Epithelial cell of prostate (primary cell): ENCODE measurements at regions not wholly inside any gene's neighbourhood (a gene's known extent, or its start where the extent isn't known, plus 50 kb on each side); places are given as distances from the start of the nearest gene placed in this dataset.
"Not testable (repeated sequence)": the region's sequence is repeated elsewhere in the genome, so short reads cannot be mapped to it uniquely, and the experiment has no call there.

ENCODE experiments used
- DNase-seq: peaks from one replicate; pipeline ENCODE4 v3.0.0-alpha.2; 2011; ENCODE audit warnings: low read depth, low spot score
- H3K27ac ChIP-seq: fragments of 450-650 bp; 2 replicates; pipeline ENCODE4 v1.5.1; 2017; ENCODE audit warnings: mild to moderate bottlenecking

DNA sequence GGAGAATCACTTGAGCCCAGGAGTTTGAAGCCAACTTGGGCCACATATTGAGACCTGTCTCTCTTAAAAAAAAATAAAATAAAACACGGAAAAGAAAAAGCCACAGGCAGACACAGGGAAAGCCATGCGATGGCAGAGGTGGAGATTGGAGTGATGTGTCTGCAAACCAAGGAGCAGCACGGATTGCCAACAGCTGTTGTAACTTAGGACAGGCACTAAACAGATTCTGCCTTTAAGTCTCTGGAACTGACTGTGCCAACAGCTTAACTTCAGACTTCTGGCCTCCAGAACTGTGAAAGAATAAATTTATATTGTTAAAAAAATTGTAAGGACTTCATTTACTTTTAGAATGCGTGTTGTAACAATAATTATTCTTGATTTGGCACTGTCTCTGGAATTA is 318.5 kb upstream of the CHD1 start:
- DNase-seq = no peak
- no peak overlapping the region for H3K27ac ChIP-seq

DNA sequence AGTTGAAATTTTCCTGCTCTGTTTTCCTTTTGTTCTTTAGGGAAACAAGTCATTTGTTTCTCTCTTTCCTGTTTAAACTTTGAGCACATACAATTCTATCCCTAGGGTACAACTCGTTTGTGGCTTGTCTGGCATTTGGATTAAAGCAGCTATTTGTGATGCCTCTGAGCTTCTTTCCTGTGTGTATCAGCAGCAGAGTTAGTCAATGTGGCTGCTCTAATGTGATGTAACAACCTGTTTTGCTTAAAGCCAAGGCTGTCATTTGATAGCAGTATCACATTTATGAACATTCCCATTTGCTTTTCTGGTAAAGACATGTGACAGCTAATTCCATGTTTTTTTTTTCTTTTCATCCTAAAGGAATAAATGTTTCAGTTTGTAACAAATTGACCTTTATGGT is 314.3 kb upstream of the CHD1 start:
- no peak overlapping the region for H3K27ac ChIP-seq
- DNase-seq = no peak

- DNase-seq = no peak
- H3K27ac ChIP-seq = no peak overlapping the region
These were observed 311.1 kb upstream of the CHD1 start for GRCh38 chr5:99239826-99240360.

DNA sequence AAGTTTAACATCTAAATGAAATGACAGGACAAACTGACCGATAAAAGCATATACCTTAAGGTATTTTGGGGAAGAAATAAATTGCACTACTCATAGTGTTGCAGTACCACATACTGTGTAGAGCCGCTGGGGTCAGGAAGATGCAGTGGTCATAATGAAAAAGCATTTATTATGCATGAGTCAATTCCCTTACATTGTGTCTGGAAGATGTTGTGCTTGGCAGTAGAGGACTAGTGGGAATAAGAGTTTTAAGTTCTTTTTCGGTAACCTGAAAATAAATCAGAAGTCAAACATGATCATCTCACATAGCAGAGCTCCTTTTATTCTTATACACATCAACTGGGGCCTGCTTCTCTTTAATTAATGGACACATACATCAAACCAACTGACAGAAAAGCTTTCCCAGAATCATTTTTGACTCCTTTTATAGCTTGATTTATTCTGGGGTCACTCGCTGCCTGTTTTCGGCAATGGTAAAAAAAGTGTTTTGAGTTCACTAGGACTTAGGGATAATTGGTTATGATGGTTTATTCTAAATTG is 262.5 kb upstream of the CHD1 start:
- no peak overlapping the region for H3K27ac ChIP-seq
- DNase-seq = no peak

GRCh38 chr5:99187611-99188010 is 258.8 kb upstream of the CHD1 start:
- no peak overlapping the region for H3K27ac ChIP-seq
- DNase-seq = no peak

- DNase-seq = no peak
These were observed 250.4 kb upstream of the CHD1 start for GRCh38 chr5:99179206-99179605.

DNA sequence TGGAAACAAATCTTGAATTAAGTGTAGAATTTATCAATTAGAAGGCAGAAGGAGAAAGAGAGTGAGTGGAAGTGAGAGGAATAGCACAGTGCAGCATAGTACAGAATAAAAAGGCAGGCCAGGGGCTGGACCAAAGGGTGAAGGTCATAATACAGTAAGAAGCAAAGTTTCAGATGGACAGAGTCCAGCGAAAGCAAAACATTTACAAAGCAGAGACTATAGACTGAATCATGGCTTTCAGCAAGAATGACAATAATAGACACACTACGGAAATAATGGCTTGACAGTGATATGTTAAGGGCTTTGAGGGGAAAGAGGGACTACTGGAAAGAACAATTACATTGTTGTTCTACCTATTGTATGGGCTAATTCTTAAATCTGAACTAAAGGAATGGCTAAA is 249.0 kb upstream of the CHD1 start:
- no peak overlapping the region for H3K27ac ChIP-seq
- DNase-seq = no peak

More at GRCh38 chr5:99179206-99179605, 250.4 kb upstream of the CHD1 start:
- H3K27ac ChIP-seq = no peak overlapping the region

DNA sequence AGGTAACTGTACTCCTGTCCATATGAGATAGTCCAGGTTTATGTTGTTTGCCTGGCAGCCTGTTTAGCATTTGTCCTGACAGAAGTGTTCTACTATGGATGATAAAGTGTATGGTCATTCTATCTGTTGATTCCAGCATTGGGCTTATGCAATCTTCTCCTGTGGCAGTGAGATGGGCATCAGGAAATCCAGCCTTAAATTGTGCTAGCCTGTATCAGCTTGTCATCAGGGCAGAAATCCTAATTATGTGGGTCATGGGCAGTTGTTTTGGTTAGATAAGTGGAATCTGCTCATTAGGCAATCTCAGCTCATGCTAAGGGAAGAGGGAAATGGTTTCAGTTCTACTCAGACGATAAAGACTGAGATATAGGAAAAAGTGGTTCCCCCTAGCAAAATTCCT is 247.4 kb upstream of the CHD1 start:
- no peak overlapping the region for H3K27ac ChIP-seq
- DNase-seq = no peak

DNA sequence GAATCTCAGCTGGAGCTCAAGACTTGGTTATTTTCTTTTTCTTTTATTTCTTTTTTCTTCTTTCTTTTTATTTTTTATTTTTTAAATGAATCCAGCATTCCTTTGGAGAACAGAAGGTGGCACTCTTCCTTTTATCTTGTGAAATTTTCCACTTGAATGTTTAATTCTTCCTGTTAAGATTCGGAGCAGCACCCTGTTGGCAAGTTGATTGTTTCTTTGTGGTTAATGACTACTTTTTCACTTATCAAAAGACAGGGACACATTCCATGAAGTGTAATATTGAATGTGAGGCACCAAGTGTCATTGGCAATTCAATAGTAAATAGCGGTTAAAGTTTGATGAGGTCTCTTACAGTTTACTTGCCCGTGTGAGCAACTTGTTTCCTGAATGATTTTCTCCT is 240.5 kb upstream of the CHD1 start:
- no peak overlapping the region for H3K27ac ChIP-seq
- no peak for DNase-seq

DNA sequence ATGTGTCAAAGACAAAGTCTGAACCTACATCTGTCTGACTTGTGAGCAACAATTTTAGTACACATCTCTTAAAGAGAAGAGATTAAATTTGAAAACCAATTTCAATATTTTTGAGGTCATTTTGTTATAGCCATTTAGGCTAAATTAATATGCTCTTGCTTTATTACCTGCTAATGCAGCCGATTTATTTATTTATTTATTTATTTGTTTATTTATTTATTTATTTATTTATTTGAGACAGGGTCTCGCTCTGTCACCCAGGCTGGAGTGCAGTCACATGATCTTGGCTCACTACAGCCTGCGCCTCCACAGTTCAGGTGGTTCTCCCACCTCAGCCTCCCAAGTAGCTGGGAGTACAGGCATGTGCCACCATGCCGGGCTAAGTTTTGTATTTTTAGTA is 232.7 kb upstream of the CHD1 start:
- H3K27ac ChIP-seq, DNase-seq: not testable (repeated sequence)

DNA sequence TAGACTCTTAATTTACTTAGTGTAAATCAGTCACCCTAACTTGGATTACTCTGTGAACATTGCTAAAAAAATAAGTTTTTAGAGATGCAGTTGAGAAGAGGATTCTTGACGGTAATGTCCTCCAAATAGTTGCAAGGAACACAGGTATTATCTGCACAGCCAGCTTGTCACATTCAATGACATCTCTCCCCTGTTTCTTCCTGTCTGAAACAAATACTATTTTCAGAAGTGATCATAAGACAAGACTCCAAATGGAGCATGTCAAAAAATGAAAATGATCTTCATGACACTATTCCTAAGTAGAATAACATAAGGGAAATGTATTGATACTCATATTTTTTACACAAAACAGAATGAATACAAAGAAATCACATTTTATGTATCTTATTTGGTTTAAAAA is 227.9 kb upstream of the CHD1 start:
- DNase-seq = no peak
- no peak overlapping the region for H3K27ac ChIP-seq

GRCh38 chr5:99143283-99143795 is 214.5 kb upstream of the CHD1 start:
- DNase-seq, H3K27ac ChIP-seq: not testable (repeated sequence)

DNA sequence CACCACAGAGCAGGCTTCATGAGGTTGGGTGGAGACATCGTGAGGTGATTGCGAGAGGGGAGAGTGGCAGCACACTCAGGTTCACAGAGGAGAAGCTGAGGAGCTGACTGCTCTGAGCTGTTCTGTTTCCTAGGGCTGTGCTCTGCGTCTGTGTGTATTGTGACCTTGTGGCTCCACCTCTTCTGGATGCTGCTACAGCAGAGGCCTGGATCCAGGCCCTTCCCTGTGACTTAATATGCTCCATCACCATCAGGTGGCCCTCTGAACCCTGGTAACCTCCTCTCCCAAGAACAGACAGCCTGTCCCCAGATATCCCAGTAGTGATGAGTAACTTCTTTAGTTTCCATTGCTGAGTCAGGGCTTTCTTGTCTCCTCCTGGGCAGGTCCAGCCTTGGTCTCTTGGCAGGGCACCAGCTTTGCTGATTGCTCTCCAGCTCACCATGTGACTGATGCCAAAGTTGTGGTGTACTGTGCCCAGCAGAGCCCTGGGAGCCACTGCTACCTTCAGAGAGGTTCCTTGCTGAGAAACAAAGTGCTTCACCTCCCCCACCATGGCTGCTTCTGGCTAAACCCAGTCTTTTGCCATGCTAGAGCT is 212.8 kb upstream of the CHD1 start:
- peak; percentile 50 for DNase-seq
- no peak overlapping the region for H3K27ac ChIP-seq

DNA sequence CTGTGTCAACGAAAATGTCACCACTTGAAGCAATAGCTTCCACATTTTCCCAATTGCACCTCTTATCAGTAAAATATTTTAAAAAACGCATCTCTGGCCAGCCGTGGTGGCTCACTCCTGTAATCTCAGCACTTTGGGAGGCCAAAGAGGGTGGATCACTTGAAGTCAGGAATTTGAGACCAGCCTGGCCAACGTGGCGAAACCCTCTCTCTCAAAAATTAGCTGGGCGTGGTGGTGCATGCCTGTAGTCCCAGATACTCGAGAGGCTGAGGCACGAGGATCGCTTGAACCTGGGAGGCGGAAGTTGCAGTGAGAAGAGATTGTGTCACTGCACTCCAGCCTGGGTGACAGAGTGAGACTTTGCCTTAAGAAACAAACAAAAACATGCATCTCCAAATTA is 210.1 kb upstream of the CHD1 start:
- no peak overlapping the region for H3K27ac ChIP-seq
- DNase-seq = no peak

DNA sequence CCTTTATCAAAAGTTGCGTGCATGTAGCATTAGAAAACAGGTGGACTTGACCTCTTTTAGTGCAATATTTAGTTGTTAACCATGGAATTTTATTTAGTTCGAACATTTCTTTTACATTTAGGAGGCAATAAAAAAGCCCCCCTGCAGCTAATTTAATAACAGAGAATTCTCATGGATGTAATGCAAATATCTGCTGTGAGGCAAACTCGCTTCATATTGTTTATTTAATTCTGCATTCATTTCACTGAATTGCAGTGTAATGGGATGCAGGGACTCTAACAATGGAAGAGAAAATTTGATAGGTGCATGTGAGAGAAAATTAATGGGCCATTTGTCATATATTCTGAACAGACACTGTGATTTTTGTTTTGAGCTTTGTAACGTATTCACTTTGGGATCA is 205.1 kb upstream of the CHD1 start:
- H3K27ac ChIP-seq = no peak overlapping the region
- DNase-seq = no peak

- no peak for DNase-seq
These were observed 201.1 kb upstream of the CHD1 start for GRCh38 chr5:99129768-99130501.

GRCh38 chr5:99122976-99123375 is 194.2 kb upstream of the CHD1 start:
- DNase-seq = no peak
- no peak overlapping the region for H3K27ac ChIP-seq

More at GRCh38 chr5:99129768-99130501, 201.1 kb upstream of the CHD1 start:
- no peak overlapping the region for H3K27ac ChIP-seq

GRCh38 chr5:99119326-99119725 is 190.5 kb upstream of the CHD1 start:
- no peak for DNase-seq
- H3K27ac ChIP-seq = no peak overlapping the region

DNA sequence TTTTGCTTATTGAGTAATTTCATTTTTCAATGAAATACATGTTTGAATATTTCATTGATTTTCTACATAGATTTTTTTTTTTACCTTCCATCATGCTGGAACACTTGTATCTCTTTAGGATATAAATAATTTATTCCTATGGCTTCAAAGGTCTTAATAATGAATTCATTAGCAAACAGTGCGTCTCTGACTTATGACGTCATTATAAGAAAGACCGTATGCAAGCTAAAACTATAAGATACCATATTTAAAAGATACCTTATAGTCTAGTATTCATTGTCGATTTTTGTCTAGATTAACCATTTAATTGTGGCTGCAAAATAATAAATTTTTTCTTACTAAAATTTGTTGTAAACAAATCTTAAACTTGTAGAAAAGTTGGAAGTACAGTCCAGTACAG is 187.7 kb upstream of the CHD1 start:
- no peak for DNase-seq
- H3K27ac ChIP-seq = no peak overlapping the region

DNA sequence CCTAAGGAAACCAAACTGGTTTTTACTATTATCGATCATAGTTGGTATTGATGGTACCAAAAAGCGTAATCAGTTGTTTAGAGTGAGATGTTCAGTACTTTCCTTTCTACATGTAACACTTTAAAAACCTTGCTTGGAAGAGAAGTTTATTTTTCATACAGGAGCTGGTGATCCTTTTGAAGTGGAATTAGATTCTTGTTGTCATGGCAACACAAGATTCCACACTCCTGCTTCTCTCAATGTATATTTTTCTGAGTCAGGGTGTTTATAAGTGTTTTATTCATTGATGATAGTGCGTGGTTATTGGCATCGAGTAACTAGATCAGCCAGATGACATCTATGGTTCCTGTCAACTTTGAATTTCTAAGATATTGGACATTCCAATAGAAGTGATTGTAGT is 181.1 kb upstream of the CHD1 start:
- H3K27ac ChIP-seq = no peak overlapping the region
- no peak for DNase-seq

DNA sequence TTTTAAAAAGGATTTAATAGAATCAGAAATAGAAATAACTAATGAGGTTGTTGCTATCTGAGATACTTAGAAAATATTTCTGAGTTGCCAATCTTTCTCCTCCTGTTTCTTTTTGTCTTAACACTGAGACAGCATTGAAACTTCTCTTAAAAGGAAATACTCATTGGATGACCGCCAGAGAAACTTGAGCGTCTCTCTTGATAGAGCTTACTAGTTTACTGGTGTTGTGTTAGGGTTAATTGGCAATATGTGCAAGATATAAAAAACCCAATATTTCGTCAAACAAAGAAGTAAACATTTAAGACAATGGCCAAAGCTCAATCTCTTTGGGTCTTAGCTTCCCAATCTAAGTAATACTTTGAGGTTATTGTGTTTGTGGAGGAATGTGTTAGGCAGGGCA is 176.4 kb upstream of the CHD1 start:
- no peak for DNase-seq
- H3K27ac ChIP-seq = no peak overlapping the region
